ENCODE measurements at regions not wholly inside any gene's neighbourhood (a gene's known extent, or its start where the extent isn't known, plus 50 kb on each side); places are given as distances from the start of the nearest gene placed in this dataset.

DNA sequence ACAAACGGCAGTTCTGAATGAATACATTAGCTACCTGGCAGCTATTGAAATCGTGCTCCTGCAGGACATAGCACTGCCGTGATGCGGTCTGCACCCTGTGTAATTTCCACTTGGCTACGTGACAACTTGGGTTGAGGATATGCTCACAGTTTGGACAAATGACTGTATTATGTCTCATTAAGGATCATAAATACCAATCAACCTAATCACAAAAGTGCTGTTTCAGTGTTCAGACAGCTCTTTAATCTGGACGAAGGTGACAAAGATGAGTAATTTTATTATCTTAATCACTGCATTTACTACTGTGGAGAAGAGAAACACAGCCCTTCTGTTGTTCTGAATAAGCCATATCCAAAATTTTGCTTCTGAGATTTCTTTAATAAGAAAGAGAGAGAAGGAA, 210.8 kb upstream of the PFKP start:
- H3K4me3 ChIP-seq (ENCODE audit: low read depth, low read length): no peak overlapping the region
- DNase-seq (ENCODE audit: low read depth): no peak
- TF ChIP-seq, protein P1, sequence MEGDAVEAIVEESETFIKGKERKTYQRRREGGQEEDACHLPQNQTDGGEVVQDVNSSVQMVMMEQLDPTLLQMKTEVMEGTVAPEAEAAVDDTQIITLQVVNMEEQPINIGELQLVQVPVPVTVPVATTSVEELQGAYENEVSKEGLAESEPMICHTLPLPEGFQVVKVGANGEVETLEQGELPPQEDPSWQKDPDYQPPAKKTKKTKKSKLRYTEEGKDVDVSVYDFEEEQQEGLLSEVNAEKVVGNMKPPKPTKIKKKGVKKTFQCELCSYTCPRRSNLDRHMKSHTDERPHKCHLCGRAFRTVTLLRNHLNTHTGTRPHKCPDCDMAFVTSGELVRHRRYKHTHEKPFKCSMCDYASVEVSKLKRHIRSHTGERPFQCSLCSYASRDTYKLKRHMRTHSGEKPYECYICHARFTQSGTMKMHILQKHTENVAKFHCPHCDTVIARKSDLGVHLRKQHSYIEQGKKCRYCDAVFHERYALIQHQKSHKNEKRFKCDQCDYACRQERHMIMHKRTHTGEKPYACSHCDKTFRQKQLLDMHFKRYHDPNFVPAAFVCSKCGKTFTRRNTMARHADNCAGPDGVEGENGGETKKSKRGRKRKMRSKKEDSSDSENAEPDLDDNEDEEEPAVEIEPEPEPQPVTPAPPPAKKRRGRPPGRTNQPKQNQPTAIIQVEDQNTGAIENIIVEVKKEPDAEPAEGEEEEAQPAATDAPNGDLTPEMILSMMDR (conservative IDR thresholded peaks at IDR 0.05; ENCODE audit: low read depth, low read length): no peak

- TF ChIP-seq, protein P1 (conservative IDR thresholded peaks at IDR 0.05; ENCODE audit: low read depth, low read length): no peak
- H3K4me3 ChIP-seq (ENCODE audit: low read depth, low read length): no peak overlapping the region
- no peak for DNase-seq (ENCODE audit: low read depth)
Measured at GRCh38 chr10:2852574-2853323, 214.6 kb upstream of the PFKP start.

DNA sequence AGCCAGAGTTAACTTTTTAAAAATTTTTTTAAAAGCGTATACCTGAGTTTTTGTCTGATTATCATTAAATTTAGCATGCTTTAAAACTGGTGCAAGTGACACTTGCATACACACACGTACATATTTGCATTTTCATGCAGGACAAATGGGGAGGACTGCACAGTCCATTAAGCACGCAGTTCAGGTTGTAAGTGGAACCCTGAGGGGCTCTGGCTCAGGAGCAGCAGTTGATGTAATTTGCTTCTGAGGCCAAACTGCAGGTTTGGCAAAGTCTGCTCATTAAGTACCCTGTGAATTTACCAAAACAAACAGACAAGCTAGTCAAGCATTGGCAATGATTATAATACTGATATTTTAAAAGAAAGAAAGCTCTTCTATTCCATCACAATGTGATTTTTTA, 215.8 kb upstream of the PFKP start:
- no peak overlapping the region for H3K4me3 ChIP-seq (ENCODE audit: low read depth, low read length)
- TF ChIP-seq, protein P1 (conservative IDR thresholded peaks at IDR 0.05; ENCODE audit: low read depth, low read length): no peak
- no peak for DNase-seq (ENCODE audit: low read depth)

DNA sequence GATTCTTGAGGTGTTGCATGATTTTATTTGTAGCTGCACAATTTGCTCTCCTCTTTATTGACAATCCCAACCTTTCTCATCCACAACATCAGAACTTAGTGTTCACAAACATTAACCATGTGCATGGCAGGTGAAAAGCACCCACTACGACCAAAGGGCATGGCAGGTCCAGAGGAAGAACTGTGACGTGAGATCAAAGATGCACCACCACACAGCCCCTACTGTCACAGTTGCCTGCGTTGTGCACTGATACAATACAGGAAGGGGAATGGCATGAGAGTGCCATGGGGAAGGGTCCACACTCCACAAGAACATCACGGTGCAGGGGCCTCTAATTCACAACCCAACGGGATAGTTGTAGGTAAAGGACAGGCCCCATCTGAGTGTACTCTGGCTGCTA, 217.1 kb upstream of the PFKP start:
- TF ChIP-seq, protein P1 (conservative IDR thresholded peaks at IDR 0.05; ENCODE audit: low read depth, low read length): no peak
- DNase-seq (ENCODE audit: low read depth): no peak
- H3K4me3 ChIP-seq (ENCODE audit: low read depth, low read length): no peak overlapping the region

GRCh38 chr10:2844925-2845324, 222.4 kb upstream of the PFKP start:
- no peak overlapping the region for H3K4me3 ChIP-seq (ENCODE audit: low read depth, low read length)
- no peak for DNase-seq (ENCODE audit: low read depth)
- TF ChIP-seq, protein P1 (conservative IDR thresholded peaks at IDR 0.05; ENCODE audit: low read depth, low read length): no peak

- DNase-seq (ENCODE audit: low read depth): peak; percentile 1
Measured at GRCh38 chr10:2839081-2839725, 228.1 kb upstream of the PFKP start.

More at GRCh38 chr10:2839081-2839725, 228.1 kb upstream of the PFKP start:
- TF ChIP-seq, protein P1 (conservative IDR thresholded peaks at IDR 0.05; ENCODE audit: low read depth, low read length): peak; percentile 85
- H3K4me3 ChIP-seq (ENCODE audit: low read depth, low read length): no peak overlapping the region
